Neuronal stem cell (in vitro differentiated cells): ENCODE measurements at regions not wholly inside any gene's neighbourhood (a gene's known extent, or its start where the extent isn't known, plus 50 kb on each side); places are given as distances from the start of the nearest gene placed in this dataset.
A peak's percentile ranks its signal among the peaks of the same experiment; 100 is the strongest.
"Not testable (repeated sequence)": the region's sequence is repeated elsewhere in the genome, so short reads cannot be mapped to it uniquely, and the experiment has no call there.

Experiments used
- DNase-seq: peaks from one replicate; pipeline ENCODE4 v3.0.0-alpha.2; 2013; ENCODE audit warnings: low spot score
- H2AFZ ChIP-seq: one replicate; pipeline ENCODE4 v1.6.1; 2013; ENCODE audit warnings: mild to moderate bottlenecking, low read length, inconsistent platforms
- H2AK5ac ChIP-seq: 2 replicates; pipeline ENCODE4 v1.6.1; 2013; ENCODE audit warnings: low read depth, mild to moderate bottlenecking, inconsistent platforms, low read length, moderate library complexity, mixed read lengths
- H2BK120ac ChIP-seq: 2 replicates; pipeline ENCODE4 v1.6.1; 2013; ENCODE audit warnings: low read depth, mild to moderate bottlenecking, inconsistent platforms, low read length, moderate library complexity, mixed read lengths
- H2BK12ac ChIP-seq: one replicate; pipeline ENCODE4 v1.6.1; 2013; ENCODE audit warnings: low read length, inconsistent platforms
- H2BK15ac ChIP-seq: 2 replicates; pipeline ENCODE4 v1.6.1; 2013; ENCODE audit warnings: mild to moderate bottlenecking, low read length, inconsistent platforms, mixed read lengths
- H2BK5ac ChIP-seq: one replicate; pipeline ENCODE4 v1.6.1; 2013; ENCODE audit warnings: inconsistent platforms, mild to moderate bottlenecking, low read length, moderate library complexity
- H3K14ac ChIP-seq: one replicate; pipeline ENCODE4 v1.6.1; 2013; ENCODE audit warnings: low read length, inconsistent platforms
- H3K18ac ChIP-seq: 2 replicates; pipeline ENCODE4 v1.6.1; 2013; ENCODE audit warnings: low read length, inconsistent platforms
- H3K23ac ChIP-seq: 2 replicates; pipeline ENCODE4 v1.6.1; 2013; ENCODE audit warnings: low read depth, mild to moderate bottlenecking, mixed read lengths, low read length, inconsistent platforms; ENCODE audit not compliant: poor library complexity
- H3K27ac ChIP-seq: replicated peaks from 3 replicates; pipeline ENCODE4 v1.5.1; 2013; ENCODE audit warnings: low read length, inconsistent platforms
- H3K27me3 ChIP-seq, 3 experiments: 2 replicates each; pipeline ENCODE4 v1.6.1; 2013; ENCODE audit warnings: low read length in 3 of 3, mild to moderate bottlenecking in 2 of 3, inconsistent platforms in 1 of 3, low read depth in 1 of 3, mixed read lengths in 1 of 3, moderate library complexity in 1 of 3; ENCODE audit not compliant: control insufficient read depth in 3 of 3, insufficient read depth in 3 of 3
- H3K36me3 ChIP-seq, 2 donors: replicated peaks in 1 of 2; 2 replicates each; pipeline ENCODE4 v1.6.1; 2013; ENCODE audit warnings: low read length in 2 of 2; ENCODE audit not compliant: control insufficient read depth in 2 of 2, insufficient read depth in 2 of 2
- H3K4ac ChIP-seq: 2 replicates; pipeline ENCODE4 v1.6.1; 2013; ENCODE audit warnings: inconsistent platforms, mild to moderate bottlenecking, low read length, moderate library complexity
- H3K4me1 ChIP-seq, 2 donors: 1 replicate in 1 of 2; 2 replicates in 1 of 2; pipeline ENCODE4 v1.6.1; 2013; ENCODE audit warnings: low read length in 2 of 2, low read depth in 1 of 2; ENCODE audit not compliant: control insufficient read depth in 2 of 2, insufficient read depth in 1 of 2
- H3K4me2 ChIP-seq: one replicate; pipeline ENCODE4 v1.6.1; 2013; ENCODE audit warnings: mild to moderate bottlenecking, low read length, inconsistent platforms; ENCODE audit not compliant: insufficient read depth, poor library complexity, severe bottlenecking
- H3K4me3 ChIP-seq, 2 donors: 2 replicates each; pipeline ENCODE4 v1.5.1; 2013; ENCODE audit warnings: low read length in 2 of 2, mild to moderate bottlenecking in 2 of 2, inconsistent platforms in 1 of 2, moderate library complexity in 1 of 2
- H3K79me1 ChIP-seq: one replicate; pipeline ENCODE4 v1.6.1; 2013; ENCODE audit warnings: low read depth, mild to moderate bottlenecking, inconsistent platforms, low read length, moderate library complexity
- H3K9ac ChIP-seq: one replicate; pipeline ENCODE4 v1.6.1; 2013; ENCODE audit warnings: mild to moderate bottlenecking, low read depth, low read length, inconsistent platforms; ENCODE audit not compliant: poor library complexity
- H3K9me3 ChIP-seq, 2 donors: replicated peaks in 1 of 2; 2 replicates each; pipeline versions ENCODE3 to v1.6.1; 2013; ENCODE audit warnings: low read length in 2 of 2, mild to moderate bottlenecking in 2 of 2, inconsistent platforms in 1 of 2, low read depth in 1 of 2, mixed read lengths in 1 of 2, moderate library complexity in 1 of 2; ENCODE audit not compliant: control insufficient read depth in 2 of 2, insufficient read depth in 1 of 2
- H4K8ac ChIP-seq: one replicate; pipeline ENCODE4 v1.6.1; 2013; ENCODE audit warnings: low read depth, mild to moderate bottlenecking, inconsistent platforms, low read length, moderate library complexity
- H4K91ac ChIP-seq: one replicate; pipeline ENCODE4 v1.6.1; 2013; ENCODE audit warnings: low read length, low read depth, mild to moderate bottlenecking, inconsistent platforms; ENCODE audit not compliant: poor library complexity
- WGBS, 2 donors: extraction: QIAGEN DNeasy Blood & Tissue Kit; methylation state at CpG; one replicate each; pipeline ENCODE4 v1.1.7; 2013; ENCODE audit warnings: missing lambda C conversion rate in 2 of 2, mixed read lengths in 1 of 2; ENCODE audit not compliant: insufficient read length in 2 of 2, insufficient replicate concordance in 1 of 2; ENCODE audit errors: extremely low coverage in 2 of 2; 5-methylcytosine and 5-hydroxymethylcytosine counted together

DNA sequence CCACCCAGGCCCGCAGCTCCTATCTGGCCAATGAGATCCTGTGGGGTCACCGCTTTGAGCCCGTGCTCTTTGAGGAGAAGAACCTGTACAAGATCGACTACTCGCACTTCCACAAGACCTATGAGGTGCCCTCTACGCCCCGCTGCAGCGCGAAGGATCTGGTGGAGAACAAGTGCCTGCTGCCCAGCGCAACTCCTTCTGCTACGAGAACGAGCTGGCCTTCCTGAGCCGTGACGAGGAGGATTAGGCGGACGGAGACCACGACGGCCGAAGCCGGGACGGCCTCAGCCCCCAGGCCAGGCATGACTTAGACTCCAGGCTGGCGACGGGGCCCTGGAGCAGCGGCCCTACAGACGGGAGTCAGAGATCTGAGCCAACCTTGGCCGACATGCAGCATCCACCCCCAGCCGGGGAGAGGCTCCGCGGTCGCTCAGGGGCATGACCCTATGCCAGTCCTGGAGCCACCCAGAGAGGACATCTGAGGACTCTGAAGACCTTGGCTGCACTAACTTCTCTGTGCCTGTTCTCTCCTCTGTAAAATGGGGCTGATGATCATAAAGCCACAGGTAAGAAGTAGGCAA is 312.0 kb upstream of the WSB1 start:
- not testable (repeated sequence) for H2BK15ac ChIP-seq, H4K8ac ChIP-seq, H3K4me3 ChIP-seq, H3K4me1 ChIP-seq, H3K14ac ChIP-seq, H3K23ac ChIP-seq, H2BK120ac ChIP-seq, H2BK5ac ChIP-seq, H3K27me3 ChIP-seq, H3K9ac ChIP-seq, DNase-seq, H3K9me3 ChIP-seq, H3K18ac ChIP-seq, H3K27ac ChIP-seq, H2AFZ ChIP-seq, H2BK12ac ChIP-seq, H4K91ac ChIP-seq, H2AK5ac ChIP-seq, H3K4ac ChIP-seq, H3K36me3 ChIP-seq, H3K4me2 ChIP-seq, H3K79me1 ChIP-seq
- WGBS, 2 donors, result no CpG with 5 or more reads among the region's 30 CpGs

DNA sequence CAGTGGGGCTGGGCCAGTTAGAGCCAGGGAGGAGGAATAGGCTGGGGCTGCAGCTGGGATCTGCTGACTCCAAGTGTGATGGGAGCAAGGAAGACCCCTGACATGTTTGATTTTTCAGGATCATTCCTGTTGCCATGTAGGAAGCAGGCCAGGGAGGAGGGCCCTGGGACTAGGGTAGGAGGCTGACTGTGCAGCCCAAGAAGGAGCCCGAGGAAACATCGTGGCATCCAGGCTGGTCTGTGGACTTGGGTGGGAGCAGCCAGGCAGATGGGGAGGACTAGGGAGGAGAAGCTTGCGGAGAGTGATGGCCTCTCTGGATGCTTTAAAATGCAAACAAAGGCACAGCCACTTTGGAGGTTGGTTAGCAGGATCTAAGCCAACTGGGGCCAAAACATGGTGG is 311.4 kb upstream of the WSB1 start:
- not testable (repeated sequence) for DNase-seq, H4K91ac ChIP-seq, H3K18ac ChIP-seq, H3K9ac ChIP-seq, H3K9me3 ChIP-seq, H2AK5ac ChIP-seq, H3K36me3 ChIP-seq, H3K4ac ChIP-seq, H3K4me1 ChIP-seq, H3K79me1 ChIP-seq, H3K27ac ChIP-seq, H2BK15ac ChIP-seq, H3K4me3 ChIP-seq, H2BK12ac ChIP-seq, H2AFZ ChIP-seq, H2BK120ac ChIP-seq, H3K27me3 ChIP-seq, H3K23ac ChIP-seq, H3K4me2 ChIP-seq, H4K8ac ChIP-seq
- Histone ChIP-seq H3K14ac (peak overlapping the region; percentile 64), H2BK5ac (peak overlapping the region; percentile 59)
- WGBS, 2 donors, result no CpG with 5 or more reads among the region's 3 CpGs

DNA sequence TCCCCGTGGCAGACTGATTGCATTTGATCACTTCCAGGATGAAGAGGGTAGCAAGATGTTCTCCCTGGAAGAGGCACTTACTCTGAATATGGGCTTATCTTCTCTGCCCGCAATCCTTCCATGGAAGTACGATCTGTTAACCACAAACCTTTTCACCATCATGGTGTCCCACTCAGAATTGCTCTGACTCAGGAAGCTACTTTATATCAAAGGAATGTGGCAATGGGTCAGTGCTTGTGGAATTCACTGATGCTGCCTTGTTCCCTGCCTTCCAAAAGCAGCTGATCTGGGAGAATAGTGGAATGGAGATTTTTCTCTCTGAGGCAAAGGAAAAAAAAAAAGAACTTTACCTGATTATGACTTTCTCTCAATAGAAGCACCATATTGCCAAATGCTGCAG is 306.1 kb upstream of the WSB1 start:
- H3K4ac ChIP-seq, result not testable (repeated sequence)

DNA sequence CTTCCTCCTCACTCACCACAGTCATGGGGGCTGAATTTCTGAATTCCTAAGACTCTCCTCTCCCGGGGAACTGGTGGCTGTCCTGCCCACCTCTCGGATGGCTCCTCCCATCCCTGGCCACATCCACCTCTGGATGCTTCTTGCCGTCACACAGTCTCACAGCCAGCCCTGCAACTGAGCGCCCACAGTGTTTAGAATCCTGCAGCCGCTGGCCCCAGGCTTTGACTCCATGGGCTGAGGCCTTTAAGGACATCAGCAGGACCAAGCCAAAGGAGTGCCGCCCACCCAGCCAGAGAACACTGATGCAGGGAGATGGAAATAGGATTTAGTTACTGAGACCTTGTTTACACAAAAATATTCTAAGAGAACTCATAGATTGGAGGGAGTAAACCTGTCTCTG is 299.3 kb upstream of the WSB1 start:
- not testable (repeated sequence) for H3K36me3 ChIP-seq, DNase-seq, H3K27me3 ChIP-seq, H3K9ac ChIP-seq, H4K8ac ChIP-seq, H3K9me3 ChIP-seq, H2AFZ ChIP-seq, H3K4me2 ChIP-seq, H3K4me1 ChIP-seq, H2BK15ac ChIP-seq, H2BK5ac ChIP-seq, H3K27ac ChIP-seq, H2AK5ac ChIP-seq, H3K18ac ChIP-seq, H3K4me3 ChIP-seq, H3K23ac ChIP-seq, H3K14ac ChIP-seq, H2BK12ac ChIP-seq, H3K79me1 ChIP-seq, H2BK120ac ChIP-seq, H3K4ac ChIP-seq, H4K91ac ChIP-seq
- WGBS, 2 donors, result no CpG with 5 or more reads among the region's 6 CpGs

More for the DNA sequence above, 306.1 kb upstream of the WSB1 start:
- DNase-seq, H3K9ac ChIP-seq, H2BK120ac ChIP-seq, H2BK12ac ChIP-seq, H2BK5ac ChIP-seq, H3K27ac ChIP-seq, H3K4me2 ChIP-seq, H3K9me3 ChIP-seq, H3K4me1 ChIP-seq, H3K23ac ChIP-seq, H3K79me1 ChIP-seq, H3K14ac ChIP-seq, H2BK15ac ChIP-seq, H4K91ac ChIP-seq, H4K8ac ChIP-seq, H3K18ac ChIP-seq, H2AFZ ChIP-seq, H2AK5ac ChIP-seq, H3K4me3 ChIP-seq, H3K36me3 ChIP-seq, H3K27me3 ChIP-seq: not testable (repeated sequence)
- WGBS, 2 donors, result no CpG with 5 or more reads among the region's 3 CpGs
